Retinal pigment epithelial cell (primary cell): ENCODE measurements at regions not wholly inside any gene's neighbourhood (a gene's known extent, or its start where the extent isn't known, plus 50 kb on each side); places are given as distances from the start of the nearest gene placed in this dataset.

Experiments
- DNase-seq: peaks from one replicate; pipeline ENCODE4 v3.0.0-alpha.2; 2010; ENCODE audit warnings: low read depth
- H3K4me3 ChIP-seq: 2 replicates; pipeline ENCODE4 v1.5.1; 2011; ENCODE audit warnings: mild to moderate bottlenecking, low read length, control low read depth, moderate library complexity
- TF ChIP-seq, protein P1 (sequence below): conservative IDR thresholded peaks from 2 replicates; pipeline ENCODE4 v1.5.1; 2011; ENCODE audit warnings: low read depth, low read length, control low read depth, inconsistent platforms

DNA sequence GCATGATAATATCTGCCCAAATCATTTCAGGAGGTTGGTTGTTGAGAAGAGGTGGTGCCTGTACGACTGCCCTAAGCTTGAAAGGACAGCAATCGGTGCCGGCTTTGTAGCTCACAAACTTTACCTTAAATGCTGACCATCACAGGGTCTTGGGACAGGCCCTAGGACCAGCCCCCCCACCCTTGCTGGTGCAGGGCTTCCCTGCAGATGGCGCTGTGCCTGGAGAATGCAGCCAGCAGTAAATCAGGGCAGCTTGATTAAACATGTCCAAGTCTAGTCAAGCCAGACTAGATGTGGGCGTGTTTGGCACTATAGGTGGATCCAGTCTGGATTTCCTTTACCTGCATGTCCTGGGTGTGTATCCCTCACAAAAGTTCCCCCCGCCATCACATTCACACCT is 135.5 kb upstream of the CRHR1 start:
- no peak for DNase-seq
- TF ChIP-seq, protein P1, sequence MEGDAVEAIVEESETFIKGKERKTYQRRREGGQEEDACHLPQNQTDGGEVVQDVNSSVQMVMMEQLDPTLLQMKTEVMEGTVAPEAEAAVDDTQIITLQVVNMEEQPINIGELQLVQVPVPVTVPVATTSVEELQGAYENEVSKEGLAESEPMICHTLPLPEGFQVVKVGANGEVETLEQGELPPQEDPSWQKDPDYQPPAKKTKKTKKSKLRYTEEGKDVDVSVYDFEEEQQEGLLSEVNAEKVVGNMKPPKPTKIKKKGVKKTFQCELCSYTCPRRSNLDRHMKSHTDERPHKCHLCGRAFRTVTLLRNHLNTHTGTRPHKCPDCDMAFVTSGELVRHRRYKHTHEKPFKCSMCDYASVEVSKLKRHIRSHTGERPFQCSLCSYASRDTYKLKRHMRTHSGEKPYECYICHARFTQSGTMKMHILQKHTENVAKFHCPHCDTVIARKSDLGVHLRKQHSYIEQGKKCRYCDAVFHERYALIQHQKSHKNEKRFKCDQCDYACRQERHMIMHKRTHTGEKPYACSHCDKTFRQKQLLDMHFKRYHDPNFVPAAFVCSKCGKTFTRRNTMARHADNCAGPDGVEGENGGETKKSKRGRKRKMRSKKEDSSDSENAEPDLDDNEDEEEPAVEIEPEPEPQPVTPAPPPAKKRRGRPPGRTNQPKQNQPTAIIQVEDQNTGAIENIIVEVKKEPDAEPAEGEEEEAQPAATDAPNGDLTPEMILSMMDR: peak; percentile 35
- H3K4me3 ChIP-seq: no peak overlapping the region

DNA sequence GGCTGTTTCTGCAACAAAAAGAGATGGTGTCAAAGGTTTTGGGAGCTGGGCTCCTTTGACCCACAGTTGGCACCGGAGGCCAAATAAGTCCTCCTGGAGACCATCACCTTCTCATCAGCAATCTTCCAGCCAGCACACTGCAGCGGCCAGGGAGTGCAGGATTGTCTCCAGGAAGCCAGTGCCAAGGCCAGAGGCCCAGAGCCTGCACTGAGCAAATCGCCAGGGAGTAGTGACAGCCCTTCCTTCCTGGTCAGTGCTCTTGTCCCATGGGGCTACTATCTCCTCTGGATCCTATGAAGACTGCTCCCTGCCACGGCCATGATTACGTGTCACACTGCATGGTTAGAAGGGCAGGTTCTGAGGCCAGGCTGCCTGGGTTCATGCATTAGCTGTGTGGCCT is 134.3 kb upstream of the CRHR1 start:
- H3K4me3 ChIP-seq: no peak overlapping the region
- DNase-seq: no peak
- TF ChIP-seq, protein P1: no peak

DNA sequence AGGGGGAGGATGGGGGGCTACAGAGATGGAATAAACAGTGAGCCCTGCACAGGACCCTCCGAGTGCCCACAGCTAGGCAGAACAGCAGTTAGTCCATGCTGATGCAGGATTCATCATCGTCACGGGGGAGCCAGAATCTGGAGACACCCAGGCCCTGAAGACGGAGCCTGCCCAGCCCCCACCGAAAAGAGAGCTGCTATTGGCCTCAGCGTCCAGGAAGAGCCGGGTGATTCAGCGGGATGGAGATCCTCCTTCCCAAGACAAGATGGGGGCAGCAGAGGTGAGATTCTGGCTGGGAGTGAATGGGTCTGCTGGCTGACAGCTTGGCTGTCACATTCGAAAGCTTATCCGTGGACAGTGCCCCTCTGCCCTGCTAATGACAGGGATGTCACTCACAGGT is 133.6 kb upstream of the CRHR1 start:
- no peak for DNase-seq
- TF ChIP-seq, protein P1: no peak
- no peak overlapping the region for H3K4me3 ChIP-seq

DNA sequence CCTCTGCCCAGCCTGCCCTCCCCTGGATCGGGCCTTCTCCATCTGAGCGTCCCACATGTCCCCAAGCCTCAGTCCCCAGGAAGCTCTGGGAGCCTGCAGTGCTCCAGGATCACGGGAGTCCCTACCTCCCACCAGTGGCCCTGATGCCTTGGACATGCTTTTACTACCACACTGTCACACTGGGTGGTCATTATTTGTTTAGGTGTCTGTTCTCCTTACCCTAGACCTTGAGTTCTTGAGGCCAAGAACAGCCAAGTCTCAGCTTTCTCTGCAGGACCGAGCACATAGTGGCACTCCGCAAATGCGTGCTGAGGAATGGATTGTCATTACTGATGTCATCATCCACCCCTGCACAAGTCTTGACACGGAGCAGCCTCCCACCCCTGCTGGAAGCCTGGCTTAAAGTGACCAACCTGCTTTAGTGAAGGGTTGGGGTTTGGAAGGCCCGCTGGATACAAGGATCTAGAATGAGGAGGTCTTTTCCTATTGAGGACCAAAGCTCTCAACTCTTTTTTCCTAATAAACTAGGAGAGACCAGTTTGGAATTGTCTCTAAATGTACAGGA is 132.9 kb upstream of the CRHR1 start:
- no peak for DNase-seq
- H3K4me3 ChIP-seq: no peak overlapping the region
- TF ChIP-seq, protein P1: no peak

DNA sequence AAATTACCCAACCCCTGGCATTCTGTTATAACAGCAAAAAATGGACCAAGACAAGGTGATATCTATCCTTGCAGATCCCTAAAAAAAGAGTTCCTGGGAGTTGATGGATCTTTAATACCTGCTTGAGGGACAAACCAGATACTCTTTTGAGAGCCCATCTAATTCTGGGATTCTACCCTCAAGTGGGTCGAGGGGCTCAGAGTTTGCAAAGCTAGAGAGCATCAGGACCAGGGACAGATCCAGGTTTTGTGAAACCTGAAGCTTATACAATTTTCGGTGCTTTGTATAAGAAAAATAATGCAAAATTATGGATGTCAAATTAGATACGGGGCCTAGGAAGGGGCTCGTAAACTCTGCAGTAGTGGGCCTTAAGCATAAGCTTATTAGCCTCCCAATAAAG is 130.5 kb upstream of the CRHR1 start:
- no peak overlapping the region for H3K4me3 ChIP-seq
- TF ChIP-seq, protein P1: no peak
- no peak for DNase-seq

GRCh38 chr17:45656527-45657181 is 127.5 kb upstream of the CRHR1 start:
- no peak for DNase-seq
- H3K4me3 ChIP-seq: no peak overlapping the region
- TF ChIP-seq, protein P1: no peak

- DNase-seq: no peak
- H3K4me3 ChIP-seq: no peak overlapping the region
- TF ChIP-seq, protein P1: no peak
Observed at GRCh38 chr17:45660474-45660873, 123.6 kb upstream of the CRHR1 start.
